NCI-H1048 (cell line): ENCODE measurements at regions not wholly inside any gene's neighbourhood (a gene's known extent, or its start where the extent isn't known, plus 50 kb on each side); places are given as distances from the start of the nearest gene placed in this dataset.

Experiments
- DNase-seq: peaks from one replicate; lab custom pipeline; 2025; lab: John Stamatoyannopoulos, UW

GRCh38 chr2:19035238-19035637, 323.2 kb downstream of the OSR1 start:
- no peak for DNase-seq

- DNase-seq: no peak
Measured at GRCh38 chr2:19033240-19033639, 325.2 kb downstream of the OSR1 start.

GRCh38 chr2:19031642-19032041, 326.8 kb downstream of the OSR1 start:
- no peak for DNase-seq

GRCh38 chr2:19029655-19030054, 328.8 kb downstream of the OSR1 start:
- DNase-seq: no peak

GRCh38 chr2:19028587-19029375, 329.6 kb downstream of the OSR1 start:
- DNase-seq: no peak

GRCh38 chr2:19027626-19028025, 330.8 kb downstream of the OSR1 start:
- DNase-seq: no peak

GRCh38 chr2:19026261-19026660, 332.2 kb downstream of the OSR1 start:
- no peak for DNase-seq

- no peak for DNase-seq
Measured at GRCh38 chr2:19022334-19022733, 336.1 kb downstream of the OSR1 start.

- no peak for DNase-seq
Measured at GRCh38 chr2:19021721-19022120, 336.7 kb downstream of the OSR1 start.

- DNase-seq: no peak
Measured at GRCh38 chr2:19021100-19021476, 337.3 kb downstream of the OSR1 start.

GRCh38 chr2:19020144-19021099, 338.0 kb downstream of the OSR1 start:
- DNase-seq: no peak

- no peak for DNase-seq
Measured at GRCh38 chr2:19009510-19009909, 348.9 kb downstream of the OSR1 start.

GRCh38 chr2:19003554-19003953, 354.9 kb downstream of the OSR1 start:
- no peak for DNase-seq

- DNase-seq: no peak
Measured at GRCh38 chr2:19000776-19001175, 357.6 kb downstream of the OSR1 start.

- DNase-seq: no peak
Measured at GRCh38 chr2:18999198-18999597, 359.2 kb downstream of the OSR1 start.

- no peak for DNase-seq
Measured at GRCh38 chr2:18998491-18998890, 359.9 kb downstream of the OSR1 start.

GRCh38 chr2:18993756-18994338, 364.6 kb downstream of the OSR1 start:
- no peak for DNase-seq

- DNase-seq: no peak
Measured at GRCh38 chr2:18991177-18992168, 366.9 kb downstream of the OSR1 start.

GRCh38 chr2:18988631-18989232, 369.7 kb downstream of the OSR1 start:
- no peak for DNase-seq

GRCh38 chr2:18987592-18988073, 370.8 kb downstream of the OSR1 start:
- DNase-seq: no peak

- DNase-seq: no peak
Measured at GRCh38 chr2:18987016-18987415, 371.4 kb downstream of the OSR1 start.
